GM12892 (cell line): ENCODE measurements at regions not wholly inside any gene's neighbourhood (a gene's known extent, or its start where the extent isn't known, plus 50 kb on each side); places are given as distances from the start of the nearest gene placed in this dataset.

ENCODE experiments used
- POLR2A ChIP-seq: IDR thresholded peaks from 2 replicates; pipeline ENCODE4 v1.6.1; 2011; ENCODE audit warnings: low read depth, low read length, control low read depth
- POLR2AphosphoS5 ChIP-seq: IDR thresholded peaks from 2 replicates; pipeline ENCODE4 v1.6.1; 2011; ENCODE audit warnings: low read depth, low read length, control low read depth
- TAF1 ChIP-seq: IDR thresholded peaks from 2 replicates; pipeline ENCODE4 v1.6.1; 2011; ENCODE audit warnings: low read depth, mild to moderate bottlenecking, control low read depth, low read length, borderline replicate concordance

GRCh38 chr16:62546701-62547100 lies 510.5 kb upstream of the CDH8 start:
- no peak for TF ChIP-seq POLR2AphosphoS5
- TF ChIP-seq POLR2A = no peak
- TF ChIP-seq TAF1 = no peak
